ENCODE measurements at regions not wholly inside any gene's neighbourhood (a gene's known extent, or its start where the extent isn't known, plus 50 kb on each side); places are given as distances from the start of the nearest gene placed in this dataset.
"Not testable (repeated sequence)": the region's sequence is repeated elsewhere in the genome, so short reads cannot be mapped to it uniquely, and the experiment has no call there.

DNA sequence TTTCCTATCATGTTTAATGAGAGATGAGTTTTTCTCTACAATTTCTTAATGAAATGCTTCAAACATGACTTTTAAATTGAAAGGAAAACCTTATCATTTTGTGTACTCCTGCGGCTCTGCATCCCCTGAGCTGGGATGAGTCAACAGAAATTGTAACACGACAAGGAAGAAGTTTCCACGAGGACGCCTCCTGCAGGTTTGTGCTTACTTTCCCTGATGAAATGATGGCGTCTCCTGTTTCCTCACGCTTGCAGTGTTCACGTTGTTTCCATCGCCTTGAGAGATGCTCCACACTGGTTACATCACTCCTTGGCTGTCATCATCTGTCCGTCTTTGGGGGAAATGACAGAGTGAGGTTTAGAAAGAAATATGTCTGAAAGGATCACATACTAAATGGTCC, 233.7 kb upstream of the ZFP64 start:
- DNase-seq = no peak

DNA sequence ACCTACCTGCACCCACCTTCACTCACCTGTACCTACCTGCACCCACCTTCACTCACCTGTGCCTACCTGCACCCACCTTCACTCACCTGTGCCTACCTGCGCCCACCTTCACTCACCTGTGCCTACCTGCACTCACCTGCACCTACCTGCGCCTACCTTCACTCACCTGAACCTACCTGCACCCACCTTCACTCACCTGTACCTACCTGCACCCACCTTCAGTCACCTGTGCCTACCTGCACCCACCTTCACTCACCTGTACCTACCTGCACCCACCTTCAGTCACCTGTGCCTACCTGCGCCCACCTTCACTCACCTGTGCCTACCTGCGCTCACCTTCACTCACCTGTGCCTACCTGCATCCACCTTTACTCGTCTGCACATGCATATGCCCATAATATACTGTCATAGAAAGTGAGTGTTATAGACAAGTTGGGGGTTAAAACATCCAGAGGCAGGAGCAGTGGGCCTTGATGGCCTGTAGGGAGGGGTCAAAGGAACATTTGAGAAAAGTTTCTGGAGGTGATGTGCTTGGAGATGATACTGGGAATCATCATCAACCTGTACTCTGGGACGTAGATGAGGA, 232.9 kb upstream of the ZFP64 start:
- DNase-seq = not testable (repeated sequence)

DNA sequence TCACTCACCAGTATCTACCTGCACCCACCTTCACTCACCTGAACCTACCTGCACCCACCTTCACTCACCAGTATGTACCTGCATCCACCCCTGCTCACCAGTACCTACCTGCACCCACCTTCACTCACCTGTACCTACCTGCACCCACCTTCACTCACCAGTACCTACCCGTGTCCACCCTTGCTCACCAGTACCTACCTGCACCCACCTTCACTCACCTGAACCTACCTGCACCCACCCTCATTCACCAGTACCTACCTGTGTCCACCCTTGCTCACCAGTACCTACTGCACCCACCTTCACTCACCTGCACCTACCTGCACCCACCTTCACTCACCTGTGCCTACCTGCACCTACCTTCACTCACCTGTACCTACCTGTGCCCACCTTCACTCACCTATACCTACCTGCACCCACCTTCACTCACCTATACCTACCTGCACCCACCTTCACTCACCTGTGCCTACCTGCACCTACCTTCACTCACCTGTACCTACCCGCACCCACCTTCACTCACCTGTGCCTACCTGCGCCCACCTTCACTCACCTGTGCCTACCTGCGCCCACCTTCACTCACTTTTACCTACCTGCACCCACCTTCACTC, 232.1 kb upstream of the ZFP64 start:
- not testable (repeated sequence) for DNase-seq

DNA sequence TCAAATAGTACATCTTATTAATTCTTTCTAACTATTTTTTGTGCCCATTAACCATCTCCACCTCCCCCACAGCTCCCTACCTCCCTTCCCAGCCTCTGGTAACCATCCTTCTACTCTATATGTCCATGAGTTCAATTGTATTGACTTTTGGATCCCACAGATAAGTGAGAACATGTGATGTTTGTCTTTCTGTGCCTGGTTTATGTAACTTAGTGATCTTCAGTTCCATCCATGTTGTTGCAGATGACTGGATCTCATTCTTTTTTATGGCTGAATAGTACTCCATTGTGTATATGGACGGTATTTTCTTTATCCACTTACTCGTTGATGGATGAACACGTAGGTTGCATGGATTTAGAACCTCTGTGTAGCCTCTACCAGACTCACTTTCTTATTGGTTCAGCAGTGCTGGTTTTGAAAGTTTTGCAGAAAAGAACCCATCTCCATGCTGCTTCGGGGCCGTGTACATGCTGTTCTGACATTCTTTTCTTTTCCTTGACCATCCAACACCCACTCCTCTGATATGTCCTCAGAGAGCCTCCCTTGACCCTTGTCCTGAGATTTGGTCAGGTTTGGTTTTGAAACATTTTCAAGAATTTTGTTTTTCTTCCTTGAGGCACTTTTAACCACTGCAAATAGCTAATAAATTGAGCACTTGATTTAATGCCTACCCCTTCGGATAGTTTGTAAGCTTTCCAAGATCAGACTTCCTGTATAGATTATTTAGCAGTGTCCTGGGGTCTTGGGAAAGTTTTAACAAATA, 231.2 kb upstream of the ZFP64 start:
- no peak for DNase-seq

DNA sequence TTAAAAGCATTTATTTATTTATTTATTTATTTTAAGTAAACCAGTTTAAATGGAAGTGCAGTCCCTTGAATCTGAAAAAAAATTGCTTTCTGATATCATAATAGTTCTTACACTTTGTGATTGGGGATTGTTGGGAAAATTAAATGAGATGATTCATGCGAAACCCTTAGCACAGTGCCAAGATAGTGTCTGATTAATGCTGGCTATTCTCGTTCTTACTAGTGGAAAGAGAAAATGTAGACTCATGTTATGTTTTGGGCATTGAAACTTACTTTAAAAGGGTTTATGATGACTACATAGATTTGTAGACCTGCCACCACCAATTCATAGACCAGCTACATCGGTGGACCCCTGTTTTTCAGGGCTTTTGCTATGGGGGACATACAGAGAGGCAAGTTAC, 229.2 kb upstream of the ZFP64 start:
- no peak for DNase-seq

DNA sequence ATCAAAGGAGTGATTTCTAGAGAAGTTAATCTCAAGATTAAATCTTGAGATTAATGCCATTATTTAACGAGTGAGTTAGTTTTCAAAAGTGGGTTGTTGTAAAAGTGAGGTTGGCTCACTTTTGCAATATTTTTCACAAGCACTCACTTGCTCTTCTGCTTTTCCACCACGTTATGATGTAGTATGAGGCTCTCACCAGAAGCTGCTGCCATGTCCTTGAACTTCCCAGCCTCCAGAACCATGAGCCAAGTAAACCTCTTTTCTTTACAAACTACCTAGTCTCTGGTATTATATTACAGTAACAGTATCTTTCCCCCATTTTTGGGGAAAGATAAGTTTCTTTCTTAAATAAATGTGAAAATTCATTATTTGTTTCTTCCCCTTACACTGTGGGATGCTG, 227.6 kb upstream of the ZFP64 start:
- DNase-seq = no peak

DNA sequence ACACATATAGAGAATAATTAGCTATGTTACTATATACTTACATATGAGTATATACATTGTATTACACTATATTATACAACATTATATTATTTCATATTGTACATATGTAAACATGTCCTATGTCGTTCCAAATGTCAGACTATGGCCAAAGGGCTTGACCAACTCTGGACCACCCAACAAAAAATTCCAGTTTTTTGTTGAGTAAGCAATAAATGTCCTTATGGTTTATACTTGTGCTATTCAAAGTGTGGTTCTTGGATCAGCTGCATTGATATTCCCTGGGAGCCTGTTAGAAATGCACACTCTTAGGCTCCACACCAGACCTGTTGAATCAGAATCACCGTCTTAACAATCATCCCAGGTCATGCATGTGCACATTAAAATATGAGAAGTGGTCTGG, 225.4 kb upstream of the ZFP64 start:
- no peak for DNase-seq

DNA sequence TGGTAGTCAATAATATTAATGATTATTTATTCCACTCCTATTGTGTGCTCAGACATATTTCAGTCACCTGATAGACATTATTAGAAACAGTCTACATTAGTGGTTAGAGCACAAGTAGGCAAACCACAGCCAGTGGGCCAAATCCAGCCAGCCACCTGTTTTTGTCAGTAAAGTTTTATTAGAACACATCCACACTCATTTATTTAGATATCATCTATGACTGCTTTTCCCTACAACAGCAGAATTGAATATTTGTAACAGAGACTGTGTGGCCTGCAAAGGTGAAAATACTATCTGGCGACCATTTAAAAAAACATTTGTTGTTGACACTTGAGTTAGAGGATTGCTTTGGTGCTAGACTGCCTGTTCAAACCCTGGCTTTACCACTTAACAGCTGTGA, 220.0 kb upstream of the ZFP64 start:
- no peak for DNase-seq

DNA sequence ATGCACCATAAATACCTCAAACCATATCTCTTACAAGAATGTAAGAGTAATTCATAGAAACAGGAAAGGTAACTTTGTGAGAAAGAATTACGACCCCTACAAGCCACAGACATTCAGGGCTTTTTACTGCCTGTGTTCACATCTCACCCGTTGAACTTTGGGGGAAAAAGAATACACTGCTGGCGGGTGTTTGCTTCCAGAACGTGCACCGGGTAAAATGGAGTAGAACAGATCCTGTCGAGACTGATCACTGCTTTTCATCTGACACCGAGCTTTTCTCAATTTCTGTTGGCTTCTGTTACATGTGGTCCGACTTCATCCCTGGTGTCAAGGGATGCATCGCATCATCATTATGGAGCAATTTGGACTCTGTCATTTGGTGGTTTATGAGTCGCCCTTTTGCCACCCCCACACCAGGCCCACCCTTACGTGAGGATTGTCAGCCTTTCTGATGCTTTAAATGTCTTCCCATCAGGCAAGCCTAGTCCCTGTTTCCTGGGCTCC, 219.2 kb upstream of the ZFP64 start:
- DNase-seq = no peak

DNA sequence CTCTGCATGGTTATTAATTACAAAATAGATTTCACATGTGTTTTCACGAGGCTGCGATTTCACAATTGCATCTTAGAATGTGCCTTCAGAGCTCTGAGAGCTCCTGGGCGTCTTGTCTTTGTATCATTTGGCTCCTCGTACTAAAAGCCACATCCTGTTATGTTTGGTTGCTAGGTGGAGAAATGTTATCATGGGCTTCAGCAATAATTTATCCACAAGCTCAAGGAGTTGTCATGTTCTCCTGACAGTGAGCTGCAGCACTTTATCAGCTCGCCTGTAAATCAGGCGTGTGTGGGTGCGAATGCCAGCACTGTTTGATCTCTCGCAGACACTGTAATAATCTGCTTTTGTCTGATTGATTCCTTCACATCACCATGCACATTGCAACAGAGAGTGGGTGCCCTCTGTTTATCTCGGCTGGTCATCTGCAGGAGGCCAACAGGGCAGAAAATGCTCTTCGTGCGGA, 218.6 kb upstream of the ZFP64 start:
- no peak for DNase-seq

DNA sequence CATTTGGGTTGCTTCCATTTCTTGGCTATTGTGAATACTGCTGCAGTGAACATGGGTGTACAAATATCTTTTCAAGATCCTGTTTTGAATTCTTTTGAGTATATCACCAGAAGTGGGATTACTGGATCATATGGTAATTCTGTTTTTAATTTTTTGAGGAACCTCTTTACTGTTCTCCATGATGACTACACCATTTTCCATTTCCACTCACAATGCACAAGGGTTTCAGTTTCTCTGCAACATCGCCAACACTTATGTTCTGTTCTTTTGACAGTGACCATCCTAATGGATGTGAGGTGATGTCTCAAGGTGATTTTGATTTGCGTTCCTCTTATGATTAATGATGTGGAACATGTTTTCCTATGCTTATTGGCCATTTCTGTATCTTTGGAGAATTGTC, 214.4 kb upstream of the ZFP64 start:
- DNase-seq = no peak

DNA sequence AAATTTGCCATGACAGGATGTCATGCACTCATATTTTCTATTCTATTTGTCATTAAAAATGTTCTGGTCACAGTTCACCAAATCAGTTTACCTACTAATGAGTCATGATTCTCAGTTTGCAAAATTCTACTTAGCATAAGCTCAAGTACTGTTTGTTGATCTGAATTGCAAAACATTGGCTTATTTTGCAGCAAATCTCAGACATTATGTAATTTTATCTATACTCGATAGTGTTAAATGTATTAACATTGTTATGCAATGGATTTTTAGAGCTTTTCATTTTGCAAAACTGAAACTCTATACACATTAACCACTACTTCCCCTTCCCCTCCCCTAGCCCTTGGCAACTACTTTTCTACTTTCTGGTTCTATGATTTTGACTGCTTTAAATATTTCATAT, 213.8 kb upstream of the ZFP64 start:
- no peak for DNase-seq

DNA sequence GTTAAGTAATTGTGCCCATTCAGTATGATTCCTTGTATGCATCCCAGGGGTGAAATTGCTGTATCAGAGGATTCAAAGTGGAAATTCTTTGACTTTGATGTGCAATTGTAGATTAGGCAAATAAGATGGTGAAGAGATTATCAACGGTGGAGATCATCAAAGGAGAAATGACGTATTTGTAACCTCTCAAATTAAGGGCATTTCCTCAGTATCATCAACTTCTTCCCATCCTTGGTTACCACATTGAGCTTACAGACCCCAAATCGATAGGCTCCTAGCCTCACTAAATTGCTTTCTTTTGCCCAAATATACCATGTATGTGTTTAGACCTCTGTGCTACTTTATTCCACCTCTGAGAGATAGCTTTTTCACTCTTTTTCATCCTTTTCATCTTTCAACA, 213.1 kb upstream of the ZFP64 start:
- DNase-seq = no peak

DNA sequence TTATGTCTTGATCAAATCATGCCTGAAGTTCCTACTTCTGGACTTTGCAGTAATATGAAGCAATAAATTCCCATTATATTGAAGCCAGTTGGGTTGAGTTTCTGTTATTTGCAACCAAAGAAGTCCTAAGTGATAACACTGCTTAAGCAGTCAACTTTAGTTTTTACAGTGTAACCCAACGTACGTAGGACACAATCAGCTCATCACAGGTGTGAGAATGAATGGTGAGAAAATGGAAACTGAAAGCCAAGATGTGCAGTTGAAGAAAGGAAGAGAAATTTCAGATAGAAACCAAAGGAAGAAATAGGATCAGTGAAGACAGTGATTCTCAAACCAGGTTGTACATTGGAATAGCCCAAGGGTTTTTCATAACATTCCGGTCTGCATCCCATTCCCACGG, 211.4 kb upstream of the ZFP64 start:
- DNase-seq = no peak

DNA sequence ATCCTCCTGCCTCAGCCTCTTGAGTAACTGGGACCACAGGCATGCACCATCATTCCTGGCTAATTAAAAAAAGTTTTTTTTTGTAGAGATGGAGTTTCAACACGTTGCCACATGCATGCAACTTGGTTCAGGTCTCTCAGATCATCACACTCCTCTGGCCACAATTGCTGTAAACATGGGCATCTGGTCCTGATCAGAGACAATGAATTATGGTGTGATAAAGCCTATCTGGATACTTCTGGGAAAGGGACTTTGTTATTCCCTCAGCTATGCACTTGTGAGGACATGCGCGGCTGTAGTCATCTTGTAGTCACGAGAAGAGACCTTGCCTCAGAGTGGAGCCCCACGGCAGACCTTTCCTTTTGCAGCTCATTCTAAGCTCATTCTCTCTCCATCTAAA, 210.9 kb upstream of the ZFP64 start:
- DNase-seq = no peak

DNA sequence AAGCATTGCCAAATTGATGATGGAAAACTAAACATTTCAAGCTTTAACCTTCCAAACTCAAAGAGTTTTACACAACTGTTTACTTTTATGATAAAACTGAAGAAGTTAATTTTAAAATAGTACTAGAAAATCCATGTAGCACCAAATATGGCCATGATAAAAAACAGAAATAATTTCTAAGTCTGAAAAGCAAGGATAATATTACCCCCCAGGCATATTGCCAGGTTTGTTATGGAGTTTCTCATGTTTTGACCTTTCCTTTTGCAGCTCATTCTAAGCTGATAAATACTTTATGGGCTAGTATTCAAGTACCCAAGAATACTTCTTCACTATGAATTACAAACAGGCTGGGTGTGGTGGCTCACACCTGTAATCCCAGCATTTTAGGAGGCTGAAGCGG, 209.9 kb upstream of the ZFP64 start:
- no peak for DNase-seq

DNA sequence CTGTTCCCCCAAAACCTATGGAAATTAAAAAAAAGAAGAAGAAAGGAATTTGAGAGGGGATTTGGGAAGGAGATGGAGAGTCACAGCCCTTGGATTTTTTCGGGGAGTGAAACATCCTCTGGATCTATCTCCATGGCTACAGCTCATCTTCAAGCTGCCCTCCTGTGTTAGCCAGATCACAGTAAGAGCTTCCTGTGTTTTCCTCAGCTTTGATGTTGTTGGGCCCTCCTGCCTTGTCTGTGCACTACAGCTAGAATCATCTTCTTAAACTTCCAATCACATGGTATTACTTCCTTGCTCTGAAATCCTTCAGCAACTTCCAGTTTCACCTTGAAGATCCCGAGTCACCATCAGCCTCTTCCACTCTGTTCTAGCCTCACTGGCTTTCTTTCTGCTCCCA, 207.8 kb upstream of the ZFP64 start:
- DNase-seq = no peak

DNA sequence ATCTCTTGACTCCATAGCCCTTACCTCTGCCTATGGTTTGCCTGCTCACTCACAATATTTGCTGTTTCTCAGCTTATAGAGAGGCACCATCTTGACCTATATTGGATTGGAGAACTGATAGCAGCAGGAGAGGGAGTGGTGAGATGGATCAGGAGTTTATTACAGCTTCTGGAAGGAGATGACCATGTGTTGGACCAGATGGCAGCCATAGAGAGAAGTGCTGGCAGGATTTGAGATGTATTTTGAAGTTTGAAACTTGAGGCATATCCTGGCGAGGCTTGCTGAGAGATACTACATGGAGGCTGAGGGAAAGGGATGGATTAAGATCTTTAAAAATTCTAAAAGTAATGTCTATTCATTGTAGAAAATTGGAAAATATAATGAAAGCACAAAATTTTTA, 198.0 kb upstream of the ZFP64 start:
- no peak for DNase-seq

DNA sequence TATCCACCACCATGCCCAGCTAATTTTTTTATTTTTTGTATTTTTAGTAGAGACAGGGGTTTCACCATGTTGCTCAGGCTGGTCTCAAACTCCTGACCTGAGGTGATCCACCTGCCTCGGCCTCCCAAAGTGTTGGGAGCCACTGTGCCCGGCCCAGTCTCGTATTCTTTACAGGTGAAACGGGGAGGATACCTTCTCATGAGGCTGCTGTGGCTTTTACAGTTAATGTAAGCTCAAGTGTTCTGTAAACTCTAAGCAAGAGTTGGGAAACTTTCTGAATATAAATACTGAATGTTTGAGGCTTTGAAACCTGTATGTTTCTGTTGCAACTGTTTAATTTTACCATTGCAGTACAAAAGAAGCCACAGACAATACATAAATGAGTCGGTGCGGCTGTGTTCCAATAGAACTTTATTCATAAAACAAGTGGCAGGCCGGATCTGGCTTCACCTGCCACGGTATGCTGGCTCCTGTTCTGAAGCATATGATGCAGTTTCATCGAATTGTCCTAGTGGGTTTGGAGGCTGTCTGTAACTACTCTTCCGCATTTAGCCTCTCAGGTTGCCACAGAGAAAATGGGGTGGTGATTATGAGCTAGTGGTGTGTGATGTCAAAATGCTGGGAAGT, 192.5 kb upstream of the ZFP64 start:
- no peak for DNase-seq

DNA sequence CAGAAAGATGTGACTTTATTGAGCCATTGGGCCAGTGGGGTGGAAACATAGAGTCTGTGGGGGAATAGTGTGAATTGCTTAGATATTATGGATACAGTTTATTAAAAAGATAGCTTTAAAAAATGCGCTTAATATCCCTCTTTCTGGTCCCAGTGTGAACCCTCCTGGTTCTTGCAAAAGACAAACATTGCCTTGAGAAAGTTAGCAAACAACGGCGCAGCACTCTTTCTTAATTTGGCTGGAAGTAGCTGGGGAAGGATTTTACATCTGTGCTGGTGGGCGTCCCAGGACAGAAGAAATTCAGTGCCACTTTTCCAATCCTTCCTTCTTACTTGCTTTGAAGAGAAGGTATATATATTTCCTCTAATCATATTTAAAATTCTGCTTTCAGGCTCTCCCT, 191.4 kb upstream of the ZFP64 start:
- DNase-seq = no peak

DNA sequence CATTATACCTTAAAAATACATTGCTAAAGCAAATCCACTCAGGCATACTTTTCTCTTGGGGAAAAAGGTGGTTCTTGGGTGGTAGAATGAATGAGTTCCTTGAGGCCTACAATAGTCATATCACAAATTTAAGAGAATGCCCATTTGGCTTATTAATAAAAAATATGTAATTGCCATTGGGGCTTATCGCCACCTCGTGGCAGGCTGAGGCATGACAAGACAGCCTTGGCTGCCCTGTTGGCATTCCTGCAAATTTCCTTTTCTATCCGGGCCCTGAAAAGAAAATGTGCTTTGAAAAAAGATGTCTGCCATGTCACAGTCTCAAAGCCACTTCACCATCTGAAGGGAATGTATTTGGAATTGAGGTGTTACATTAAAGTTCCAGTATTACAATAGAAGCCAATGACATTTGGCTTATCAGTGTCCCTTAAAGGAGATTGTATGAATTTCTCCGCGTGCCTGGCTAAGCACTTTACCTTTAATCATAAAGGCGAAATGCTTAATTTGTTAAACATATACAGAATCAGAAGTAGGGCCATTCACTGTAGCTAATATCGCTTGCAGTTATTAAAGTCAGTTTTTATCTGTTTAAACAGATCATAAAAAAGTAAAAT, 188.3 kb upstream of the ZFP64 start:
- no peak for DNase-seq

DNA sequence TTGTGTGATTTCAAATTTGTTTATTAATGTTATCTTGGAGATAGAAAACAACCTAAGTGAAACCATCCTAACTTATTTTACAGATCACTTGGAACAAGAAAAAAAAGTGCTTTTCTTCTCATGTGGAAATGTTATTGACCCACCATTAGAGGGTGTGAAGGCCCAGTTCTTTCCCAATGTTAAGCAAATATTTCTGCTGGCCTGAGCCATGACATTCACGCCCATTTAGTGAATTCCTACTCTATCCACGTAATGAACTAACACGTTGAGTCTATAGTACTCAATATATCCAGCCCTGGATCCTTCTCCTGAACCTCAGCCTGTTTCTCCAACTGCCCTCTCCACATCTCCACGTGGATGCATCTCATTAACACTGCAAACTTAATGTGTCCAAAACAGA, 180.6 kb upstream of the ZFP64 start:
- no peak for DNase-seq

DNA sequence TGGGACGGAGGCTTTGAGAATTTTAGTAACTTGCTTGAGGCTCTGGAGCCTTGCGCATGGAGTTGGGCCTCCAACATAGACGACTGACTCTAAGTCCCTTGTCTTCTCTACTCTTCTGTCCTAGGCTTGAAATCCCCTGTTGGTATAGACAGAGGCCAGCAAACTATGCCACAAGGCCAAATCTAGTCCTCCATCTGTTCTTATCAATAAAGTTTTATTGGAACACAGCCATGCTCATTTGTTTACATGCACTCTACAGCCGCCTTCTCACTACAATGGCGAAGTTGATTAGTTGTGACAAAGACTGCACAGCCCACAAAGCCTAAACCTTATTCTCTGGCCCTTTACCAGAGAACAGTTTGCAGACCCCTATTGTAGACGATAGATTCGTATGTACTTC, 174.1 kb upstream of the ZFP64 start:
- no peak for DNase-seq
